ENCODE measurements at regions not wholly inside any gene's neighbourhood (a gene's known extent, or its start where the extent isn't known, plus 50 kb on each side); places are given as distances from the start of the nearest gene placed in this dataset.
"Not testable (repeated sequence)": the region's sequence is repeated elsewhere in the genome, so short reads cannot be mapped to it uniquely, and the experiment has no call there.

- DNase-seq (ENCODE audit: insufficient read length, low spot score) (no peak), FAIRE-seq (no peak)
- no peak for TF ChIP-seq CTCF (IDR thresholded peaks at IDR 0.05; ENCODE audit: insufficient read depth, missing control alignments)
Observed at GRCh38 chr2:16722126-16722525, 56.5 kb upstream of the CYRIA start.

GRCh38 chr2:16721529-16721928 is 55.9 kb upstream of the CYRIA start:
- FAIRE-seq; DNase-seq (ENCODE audit: insufficient read length, low spot score): not testable (repeated sequence)

- not testable (repeated sequence) for DNase-seq (ENCODE audit: insufficient read length, low spot score); FAIRE-seq
Observed at GRCh38 chr2:16720737-16721136, 55.1 kb upstream of the CYRIA start.

GRCh38 chr2:16719485-16719808 is 53.8 kb upstream of the CYRIA start:
- DNase-seq (ENCODE audit: insufficient read length, low spot score): no peak
- no peak for FAIRE-seq
- no peak for TF ChIP-seq CTCF (IDR thresholded peaks at IDR 0.05; ENCODE audit: insufficient read depth, missing control alignments)

- no peak for FAIRE-seq
- TF ChIP-seq CTCF (IDR thresholded peaks at IDR 0.05; ENCODE audit: insufficient read depth, missing control alignments): no peak
- DNase-seq (ENCODE audit: insufficient read length, low spot score): no peak
Observed at GRCh38 chr2:16718576-16719484, 53.2 kb upstream of the CYRIA start.

GRCh38 chr2:16717477-16717876 is 51.8 kb upstream of the CYRIA start:
- no peak for TF ChIP-seq CTCF (IDR thresholded peaks at IDR 0.05; ENCODE audit: insufficient read depth, missing control alignments)

GRCh38 chr2:16716944-16717343 is 51.3 kb upstream of the CYRIA start:
- FAIRE-seq (no peak), DNase-seq (ENCODE audit: insufficient read length, low spot score) (no peak)
- TF ChIP-seq CTCF (IDR thresholded peaks at IDR 0.05; ENCODE audit: insufficient read depth, missing control alignments): no peak

More at GRCh38 chr2:16717477-16717876, 51.8 kb upstream of the CYRIA start:
- DNase-seq (ENCODE audit: insufficient read length, low spot score) (no peak), FAIRE-seq (no peak)

GRCh38 chr2:16716024-16716423 is 50.4 kb upstream of the CYRIA start:
- FAIRE-seq (no peak), DNase-seq (ENCODE audit: insufficient read length, low spot score) (no peak)
- no peak for TF ChIP-seq CTCF (IDR thresholded peaks at IDR 0.05; ENCODE audit: insufficient read depth, missing control alignments)
